CD14-positive monocyte (primary cell): ENCODE measurements at regions not wholly inside any gene's neighbourhood (a gene's known extent, or its start where the extent isn't known, plus 50 kb on each side); places are given as distances from the start of the nearest gene placed in this dataset.

Source experiments
- DNase-seq, 3 donors: peaks; one replicate each; pipeline ENCODE4 v3.0.0-alpha.2; 2011 to 2022
- H2AFZ ChIP-seq: 2 replicates; pipeline ENCODE4 v1.6.0; 2012; ENCODE audit warnings: mild to moderate bottlenecking, low read depth, low read length, inconsistent platforms; ENCODE audit not compliant: insufficient read depth, poor library complexity, severe bottlenecking
- H3K27ac ChIP-seq, 2 donors: 1 replicate in 1 of 2; 2 replicates in 1 of 2; pipeline ENCODE4 v1.5.1; 2012 to 2013; ENCODE audit warnings: low read length in 2 of 2, control low read depth in 1 of 2, inconsistent platforms in 1 of 2, low read depth in 1 of 2, mild to moderate bottlenecking in 1 of 2
- H3K27me3 ChIP-seq, 2 donors: one replicate each; pipeline versions ENCODE4 v1.6.0 to v1.6.1; 2011 to 2013; ENCODE audit warnings: low read length in 2 of 2; ENCODE audit not compliant: control insufficient read depth in 2 of 2, insufficient read depth in 2 of 2
- H3K36me3 ChIP-seq, 2 donors: replicated peaks in 1 of 2; 1 replicate in 1 of 2; 2 replicates in 1 of 2; pipeline versions ENCODE4 v1.5.1 to v1.6.1; 2012 to 2013; ENCODE audit warnings: low read length in 2 of 2, control low read depth in 1 of 2, inconsistent platforms in 1 of 2, mild to moderate bottlenecking in 1 of 2; ENCODE audit not compliant: insufficient read depth in 2 of 2, control insufficient read depth in 1 of 2
- H3K4me1 ChIP-seq, 2 donors: 1 replicate in 1 of 2; 2 replicates in 1 of 2; pipeline versions ENCODE4 v1.5.1 to v1.6.1; 2012 to 2013; ENCODE audit warnings: low read length in 2 of 2, control low read depth in 1 of 2, inconsistent platforms in 1 of 2, mild to moderate bottlenecking in 1 of 2, moderate library complexity in 1 of 2; ENCODE audit not compliant: insufficient read depth in 2 of 2, control insufficient read depth in 1 of 2
- H3K4me2 ChIP-seq: replicated peaks from 2 replicates; pipeline ENCODE3; 2012; ENCODE audit warnings: low read length, moderate library complexity, mild to moderate bottlenecking; ENCODE audit not compliant: poor library complexity, severe bottlenecking; ENCODE audit errors: extremely low read depth
- H3K4me3 ChIP-seq, 3 experiments: fragments of 200-600 bp in 1 of 3; sonication (generic) in 1 of 3; replicated peaks in 1 of 3; 1 replicate in 2 of 3; 2 replicates in 1 of 3; pipeline ENCODE4 v1.5.1; 2011 to 2013; ENCODE audit warnings: low read length in 3 of 3, mild to moderate bottlenecking in 3 of 3, control low read depth in 2 of 3, low read depth in 2 of 3, inconsistent platforms in 1 of 3, moderate library complexity in 1 of 3
- H3K79me2 ChIP-seq: 2 replicates; pipeline ENCODE4 v1.6.0; 2012; ENCODE audit warnings: mild to moderate bottlenecking, control low read depth, inconsistent platforms, low read length, moderate library complexity; ENCODE audit not compliant: insufficient read depth
- H3K9ac ChIP-seq: 2 replicates; pipeline ENCODE4 v1.6.0; 2017; ENCODE audit warnings: low read length, mild to moderate bottlenecking; ENCODE audit not compliant: insufficient read depth, poor library complexity, severe bottlenecking
- H3K9me3 ChIP-seq, 2 donors: replicated peaks in 1 of 2; 1 replicate in 1 of 2; 2 replicates in 1 of 2; pipeline versions ENCODE4 v1.5.1 to v1.6.1; 2012 to 2013; ENCODE audit warnings: low read length in 2 of 2, control low read depth in 1 of 2; ENCODE audit not compliant: control insufficient read depth in 1 of 2, insufficient read depth in 1 of 2
- H4K20me1 ChIP-seq: 2 replicates; pipeline ENCODE4 v1.6.0; 2012; ENCODE audit warnings: mild to moderate bottlenecking, low read length, control low read depth, moderate library complexity; ENCODE audit not compliant: insufficient read depth
- H3K27ac Mint-ChIP-seq, 7 donors: one replicate each; pipeline ENCODE4 v1.8.0; 2020; ENCODE audit warnings: mild to moderate bottlenecking in 7 of 7, mixed read lengths in 7 of 7, moderate library complexity in 6 of 7, inconsistent platforms in 2 of 7
- H3K27me3 Mint-ChIP-seq, 3 donors: one replicate each; pipeline ENCODE4 v1.8.0; 2021 to 2022; ENCODE audit warnings: low read depth in 3 of 3, mild to moderate bottlenecking in 3 of 3, mixed read lengths in 3 of 3, moderate library complexity in 3 of 3, inconsistent platforms in 1 of 3
- H3K36me3 Mint-ChIP-seq, 2 donors: one replicate each; pipeline ENCODE4 v1.8.0; 2020; ENCODE audit warnings: mixed read lengths in 2 of 2, inconsistent platforms in 1 of 2, mild to moderate bottlenecking in 1 of 2
- H3K4me1 Mint-ChIP-seq: one replicate; pipeline ENCODE4 v1.8.0; 2020; ENCODE audit warnings: mild to moderate bottlenecking, mixed read lengths
- H3K4me3 Mint-ChIP-seq, 2 donors: one replicate each; pipeline ENCODE4 v1.8.0; 2020; ENCODE audit warnings: mild to moderate bottlenecking in 2 of 2, mixed read lengths in 2 of 2, moderate library complexity in 1 of 2
- H3K9me3 Mint-ChIP-seq, 7 donors: one replicate each; pipeline ENCODE4 v1.8.0; 2020 to 2022; ENCODE audit warnings: mixed read lengths in 7 of 7, mild to moderate bottlenecking in 6 of 7, moderate library complexity in 6 of 7, inconsistent platforms in 2 of 7
- WGBS: methylation state at CpG from one replicate; pipeline ENCODE4 v1.1.5; 2013; ENCODE audit warnings: missing lambda C conversion rate; ENCODE audit not compliant: insufficient coverage; 5-methylcytosine and 5-hydroxymethylcytosine counted together
- intact Hi-C, 2 donors: fragments of 100-400 bp; cut with micrococcal nuclease; formaldehyde crosslinking; loops; one replicate each; pipeline versions ENCODE4 v1.15.0 to v1.15.1; 2023
- TF ChIP-seq, protein P1 (sequence below): fragments of 200-600 bp; IDR thresholded peaks from one replicate; pipeline ENCODE4 v1.8.0; 2022; ENCODE audit warnings: antibody characterized with exemption, mild to moderate bottlenecking

GRCh38 chr10:2659660-2660209 is 407.6 kb upstream of the PFKP start:
- intact Hi-C loops, result no loop called here
- H3K27ac ChIP-seq, result no peak overlapping the region
- no peak overlapping the region for H3K9ac ChIP-seq
- Mint-ChIP-seq H3K4me3 (no peak overlapping the region), H3K36me3 (no peaks in the 10 kb centered on the region), H3K9me3 (peaks cover 0 to 5% (median 0%) of the 10 kb centered on the region in 7 donors), H3K27me3 (peaks cover 0 to 2% (median 1%) of the 10 kb centered on the region in 3 donors), H3K4me1 (no peaks in the 10 kb centered on the region), H3K27ac (no peak overlapping the region)
- no CpG with 5 or more reads among the region's 8 CpGs for WGBS
- H3K4me1 ChIP-seq, result no peaks in the 10 kb centered on the region
- no peak overlapping the region for H3K4me2 ChIP-seq
- H3K79me2 ChIP-seq, result no peaks in the 10 kb centered on the region
- H3K9me3 ChIP-seq, result no peaks in the 10 kb centered on the region
- H3K36me3 ChIP-seq, result no peaks in the 10 kb centered on the region
- H2AFZ ChIP-seq, result no peak overlapping the region
- no peaks in the 10 kb centered on the region for H3K27me3 ChIP-seq
- DNase-seq, result no peak
- TF ChIP-seq, protein P1, sequence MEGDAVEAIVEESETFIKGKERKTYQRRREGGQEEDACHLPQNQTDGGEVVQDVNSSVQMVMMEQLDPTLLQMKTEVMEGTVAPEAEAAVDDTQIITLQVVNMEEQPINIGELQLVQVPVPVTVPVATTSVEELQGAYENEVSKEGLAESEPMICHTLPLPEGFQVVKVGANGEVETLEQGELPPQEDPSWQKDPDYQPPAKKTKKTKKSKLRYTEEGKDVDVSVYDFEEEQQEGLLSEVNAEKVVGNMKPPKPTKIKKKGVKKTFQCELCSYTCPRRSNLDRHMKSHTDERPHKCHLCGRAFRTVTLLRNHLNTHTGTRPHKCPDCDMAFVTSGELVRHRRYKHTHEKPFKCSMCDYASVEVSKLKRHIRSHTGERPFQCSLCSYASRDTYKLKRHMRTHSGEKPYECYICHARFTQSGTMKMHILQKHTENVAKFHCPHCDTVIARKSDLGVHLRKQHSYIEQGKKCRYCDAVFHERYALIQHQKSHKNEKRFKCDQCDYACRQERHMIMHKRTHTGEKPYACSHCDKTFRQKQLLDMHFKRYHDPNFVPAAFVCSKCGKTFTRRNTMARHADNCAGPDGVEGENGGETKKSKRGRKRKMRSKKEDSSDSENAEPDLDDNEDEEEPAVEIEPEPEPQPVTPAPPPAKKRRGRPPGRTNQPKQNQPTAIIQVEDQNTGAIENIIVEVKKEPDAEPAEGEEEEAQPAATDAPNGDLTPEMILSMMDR, result no peak
- H4K20me1 ChIP-seq, result no peaks in the 10 kb centered on the region
- H3K4me3 ChIP-seq, result no peak overlapping the region

- Mint-ChIP-seq H3K4me3 (no peak overlapping the region), H3K36me3 (no peaks in the 10 kb centered on the region), H3K4me1 (no peaks in the 10 kb centered on the region), H3K9me3 (peaks cover 0 to 6% (median 0%) of the 10 kb centered on the region in 7 donors), H3K27ac (no peak overlapping the region), H3K27me3 (peaks cover 0 to 2% (median 1%) of the 10 kb centered on the region in 3 donors)
- WGBS, result 100% methylated on average over 3 of the region's 4 CpGs
- intact Hi-C loops, result no loop called here
- Histone ChIP-seq H3K27me3 (no peaks in the 10 kb centered on the region), H3K9me3 (no peaks in the 10 kb centered on the region), H3K27ac (no peak overlapping the region), H3K4me1 (no peaks in the 10 kb centered on the region), H3K36me3 (no peaks in the 10 kb centered on the region), H3K4me3 (no peak overlapping the region), H3K9ac (no peak overlapping the region), H2AFZ (no peak overlapping the region), H3K79me2 (no peaks in the 10 kb centered on the region), H3K4me2 (no peak overlapping the region), H4K20me1 (no peaks in the 10 kb centered on the region)
- TF ChIP-seq, protein P1, result no peak
- no peak for DNase-seq
Measured at GRCh38 chr10:2658780-2659179, 408.6 kb upstream of the PFKP start.
